GM21367 (cell line): ENCODE measurements at regions not wholly inside any gene's neighbourhood (a gene's known extent, or its start where the extent isn't known, plus 50 kb on each side); places are given as distances from the start of the nearest gene placed in this dataset.
"Not testable (repeated sequence)": the region's sequence is repeated elsewhere in the genome, so short reads cannot be mapped to it uniquely, and the experiment has no call there.

Experiments
- ATAC-seq: cut with Tn5 transposase; IDR thresholded peaks from one replicate; pipeline ENCODE4 v1.9.1; 2021; ENCODE audit not compliant: unreplicated experiment

DNA sequence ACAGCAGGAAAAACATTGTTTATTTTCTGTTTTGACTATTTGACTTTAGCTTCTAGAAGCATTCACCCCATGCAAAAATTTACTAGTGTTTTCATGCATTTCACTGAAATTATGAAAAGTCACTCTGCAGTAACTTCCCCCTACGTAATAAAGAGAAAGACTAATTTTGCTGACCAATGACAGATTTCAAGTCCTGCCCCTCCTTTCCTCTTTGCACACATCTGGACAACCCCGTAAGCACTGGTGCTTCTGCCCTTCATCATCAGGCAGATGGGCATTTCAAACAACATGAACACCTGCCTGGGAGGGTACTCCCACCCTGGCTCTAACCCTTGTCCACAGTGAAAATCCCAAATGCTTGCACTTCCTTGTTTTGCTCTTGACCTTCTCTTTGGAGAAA is 815.0 kb upstream of the ID2 start:
- ATAC-seq, result no peak

DNA sequence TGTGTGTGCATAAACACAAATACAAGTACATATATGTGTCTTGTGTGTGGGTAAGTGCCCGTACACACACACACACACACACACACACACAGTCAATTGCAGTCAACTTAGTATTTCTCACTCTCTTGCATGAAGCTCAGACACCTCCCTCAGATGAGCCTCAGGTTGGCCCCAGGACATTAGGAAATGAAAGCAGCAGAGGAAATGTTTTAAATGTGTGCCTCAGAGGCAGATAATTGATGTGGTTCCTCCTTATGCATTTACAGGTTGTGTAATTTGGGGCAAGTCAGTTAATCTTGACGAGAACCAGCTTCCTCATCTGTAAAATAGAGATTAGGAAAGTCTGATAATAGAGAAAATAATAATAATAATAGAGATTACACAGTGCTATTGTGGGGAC is 814.0 kb upstream of the ID2 start:
- ATAC-seq, result no peak

DNA sequence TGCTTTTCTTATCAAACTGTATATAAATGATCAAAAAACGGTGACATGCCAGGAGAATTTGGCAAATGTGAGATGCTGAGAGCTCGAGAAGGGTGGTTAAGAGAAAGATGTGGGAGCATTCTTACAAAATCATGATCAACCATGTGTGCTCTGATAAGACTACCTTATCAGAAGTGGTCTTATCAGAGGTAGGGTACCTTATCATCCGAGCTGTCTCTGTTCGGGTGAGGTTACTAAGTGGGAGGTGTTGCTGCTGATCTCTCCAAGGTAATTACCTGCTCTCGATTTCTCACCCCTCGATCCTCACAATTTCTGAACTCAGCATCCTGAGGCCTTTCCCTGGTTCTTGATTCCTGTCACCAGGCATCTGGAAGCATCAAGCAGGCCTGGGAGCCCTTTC is 813.0 kb upstream of the ID2 start:
- no peak for ATAC-seq

DNA sequence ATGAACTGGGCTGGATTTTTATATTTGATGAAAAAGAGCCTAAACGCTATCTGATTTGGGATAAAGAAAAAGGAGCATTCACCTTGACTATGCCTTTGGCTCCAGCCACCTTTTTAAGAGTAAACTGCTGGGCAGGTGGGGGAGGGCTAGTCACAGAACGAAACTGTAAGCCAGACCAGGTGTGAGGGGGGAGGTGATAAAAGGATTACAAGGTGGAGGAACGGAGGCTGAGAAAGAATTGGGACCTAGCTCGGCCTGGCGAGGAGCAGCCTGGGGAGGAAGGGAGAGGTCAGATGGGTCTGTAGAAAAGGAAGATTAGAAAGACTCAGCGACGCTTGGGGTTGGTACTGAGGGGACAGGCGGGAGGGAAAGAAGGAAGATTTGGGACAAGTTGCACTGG is 805.4 kb upstream of the ID2 start:
- ATAC-seq, result not testable (repeated sequence)

DNA sequence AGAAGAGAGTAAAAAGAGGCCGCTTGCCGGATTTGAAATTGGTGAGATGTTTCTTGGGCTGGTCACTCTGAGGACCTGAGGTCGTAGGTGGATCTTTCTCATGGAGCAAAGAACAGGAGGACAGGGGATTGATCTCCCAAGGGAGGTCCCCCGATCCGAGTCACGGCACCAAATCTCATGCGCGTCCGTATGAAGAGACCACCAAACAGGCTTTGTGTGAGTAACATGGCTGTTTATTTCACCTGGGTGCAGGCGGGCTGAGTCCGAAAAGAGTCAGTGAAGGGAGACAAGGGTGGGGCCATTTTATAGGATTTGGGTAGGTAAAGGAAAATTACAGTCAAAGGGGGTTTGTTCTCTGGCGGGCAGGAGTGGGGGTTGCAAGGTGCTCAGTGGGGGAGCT is 803.6 kb upstream of the ID2 start:
- not testable (repeated sequence) for ATAC-seq

DNA sequence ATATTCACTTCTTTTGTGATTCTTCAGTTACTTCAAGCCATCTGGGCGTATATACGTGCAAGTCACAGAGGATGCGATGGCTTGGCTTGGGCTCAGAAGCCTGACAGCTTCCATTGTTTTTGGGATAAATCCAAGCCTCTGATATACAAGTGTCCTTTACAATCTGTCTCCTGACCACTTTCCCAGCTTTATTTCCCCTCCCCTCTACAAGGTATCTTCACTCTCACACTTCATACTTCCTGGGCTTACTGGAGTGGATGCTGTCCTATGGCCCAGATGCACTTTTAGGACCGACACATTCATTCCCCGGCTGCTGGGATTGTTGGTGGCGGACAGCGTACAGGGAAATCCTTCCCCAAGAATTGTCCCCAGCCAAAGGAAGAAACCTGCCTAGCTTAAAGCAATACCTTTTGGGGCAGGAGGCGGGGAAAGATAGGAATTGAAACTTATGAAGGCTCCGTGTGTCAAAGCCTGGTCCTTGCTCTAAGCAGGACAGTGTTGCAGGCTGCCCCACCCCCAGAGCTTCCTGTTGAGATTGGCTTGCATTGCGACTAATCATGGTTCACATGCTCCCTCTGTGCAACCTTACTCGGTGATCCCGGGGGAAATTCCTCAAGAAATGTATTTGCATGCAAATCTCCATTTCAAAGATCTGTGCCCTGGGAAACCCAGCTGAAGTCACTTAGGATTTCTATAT is 802.9 kb upstream of the ID2 start:
- no peak for ATAC-seq

DNA sequence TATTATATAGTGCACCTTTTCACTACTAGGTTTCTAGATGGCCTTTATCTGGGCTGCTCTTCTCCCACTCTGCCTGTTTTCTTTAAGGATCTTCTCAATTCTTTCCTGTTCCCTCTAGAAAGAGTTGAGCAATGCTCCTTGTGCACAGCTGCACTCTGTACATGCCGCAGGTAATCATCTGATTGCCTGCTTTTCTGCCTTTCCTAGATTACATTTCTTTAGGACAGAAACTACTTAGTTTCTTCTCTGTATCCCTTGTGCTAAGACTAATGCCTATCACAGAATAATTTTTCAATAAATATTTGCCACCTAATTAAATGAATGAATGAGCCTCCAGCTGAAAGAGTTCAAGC is 802.4 kb upstream of the ID2 start:
- no peak for ATAC-seq

DNA sequence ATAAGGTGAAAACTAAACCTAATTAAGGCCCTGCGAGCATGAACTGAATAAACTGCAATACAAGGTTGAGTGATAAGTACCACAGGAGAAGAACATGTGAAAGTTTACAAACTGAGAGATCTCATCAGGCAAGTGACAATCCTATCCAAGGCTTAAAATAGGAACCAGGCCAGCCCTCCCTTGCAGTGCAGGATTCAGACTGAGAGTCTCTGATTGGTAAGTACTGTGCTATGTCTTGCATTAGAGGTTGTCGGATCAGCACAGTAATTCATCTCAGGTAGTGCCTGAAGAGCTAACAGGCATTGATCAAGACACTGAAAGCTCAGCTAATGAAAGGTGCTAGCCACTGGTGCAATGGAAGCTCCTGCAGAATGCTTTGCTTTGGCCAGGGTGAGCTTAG is 801.7 kb upstream of the ID2 start:
- ATAC-seq, result no peak

DNA sequence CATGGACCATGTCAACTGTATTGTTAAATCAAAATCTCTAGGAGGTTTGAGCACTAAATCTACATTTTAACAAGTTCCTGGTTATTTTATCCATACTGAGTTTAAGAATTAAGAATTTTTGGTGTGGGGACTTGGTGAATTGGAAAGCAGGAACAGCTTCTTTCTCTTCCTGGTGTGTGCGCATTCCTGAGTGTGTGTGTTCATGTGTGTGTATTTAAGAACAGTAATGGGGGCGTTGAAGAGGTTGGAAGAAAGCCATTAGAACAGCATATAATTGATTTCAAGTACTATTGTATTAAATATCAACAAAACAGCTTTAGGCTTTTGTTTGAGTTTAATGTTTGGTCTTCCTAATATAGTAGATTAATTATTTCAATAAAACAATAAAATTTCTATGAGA is 801.3 kb upstream of the ID2 start:
- no peak for ATAC-seq

DNA sequence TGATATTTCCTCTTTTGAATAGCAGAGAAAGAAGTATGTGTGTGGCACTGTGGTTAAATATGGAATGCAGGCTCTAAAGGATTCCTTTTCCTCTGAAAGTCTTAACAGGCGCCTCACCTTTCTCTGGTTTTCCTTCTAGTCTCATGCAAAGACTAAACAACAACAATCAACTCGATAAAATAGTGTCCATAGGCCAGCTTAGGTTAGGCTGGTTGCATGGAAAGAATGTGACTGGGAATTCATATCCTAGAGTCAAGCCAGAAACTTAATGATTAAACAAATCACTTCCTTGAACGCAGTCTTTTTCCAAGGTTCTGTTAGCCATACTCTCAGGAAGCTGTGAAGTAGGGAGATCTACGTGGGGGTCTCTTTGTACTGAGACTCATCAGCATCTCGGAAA is 800.8 kb upstream of the ID2 start:
- ATAC-seq, result no peak

DNA sequence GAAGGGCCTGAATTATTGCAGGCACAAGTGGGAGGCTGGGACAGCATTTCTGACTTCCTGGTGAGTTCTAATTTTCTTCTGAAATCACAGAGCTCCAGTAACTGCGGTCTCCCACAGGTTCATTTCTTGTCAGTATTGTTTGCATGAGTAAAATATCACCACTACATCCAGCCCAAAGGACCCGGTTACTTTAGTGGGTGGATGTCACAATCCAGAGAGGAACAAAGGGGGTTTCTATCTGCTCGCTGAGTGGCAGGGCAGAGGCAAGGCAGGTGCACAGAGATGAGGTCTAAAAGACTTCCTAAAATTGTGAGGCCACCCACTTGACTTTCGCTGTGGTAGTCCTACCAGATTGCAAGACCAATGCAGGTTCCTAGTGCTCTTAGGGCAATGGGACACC is 800.4 kb upstream of the ID2 start:
- ATAC-seq, result no peak

DNA sequence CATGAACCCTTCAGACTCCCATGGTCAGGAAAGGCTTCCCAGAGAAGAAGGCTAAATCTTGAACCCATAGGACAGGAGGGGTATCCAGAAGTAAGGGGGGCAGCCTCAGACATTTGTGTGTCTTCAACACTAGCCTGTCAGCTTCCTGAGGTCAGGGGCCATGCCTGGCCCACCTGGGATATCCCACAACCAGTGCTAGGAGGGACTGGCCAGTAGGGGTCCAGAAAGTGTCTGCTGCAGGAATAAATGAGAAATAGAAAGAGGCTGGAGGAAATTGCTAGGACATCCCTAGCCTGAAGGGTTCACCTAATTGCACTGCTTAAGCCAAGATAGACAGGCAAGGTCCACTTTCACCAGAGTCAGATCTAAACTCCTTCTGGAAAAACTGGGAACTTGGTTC is 799.6 kb upstream of the ID2 start:
- ATAC-seq, result no peak

DNA sequence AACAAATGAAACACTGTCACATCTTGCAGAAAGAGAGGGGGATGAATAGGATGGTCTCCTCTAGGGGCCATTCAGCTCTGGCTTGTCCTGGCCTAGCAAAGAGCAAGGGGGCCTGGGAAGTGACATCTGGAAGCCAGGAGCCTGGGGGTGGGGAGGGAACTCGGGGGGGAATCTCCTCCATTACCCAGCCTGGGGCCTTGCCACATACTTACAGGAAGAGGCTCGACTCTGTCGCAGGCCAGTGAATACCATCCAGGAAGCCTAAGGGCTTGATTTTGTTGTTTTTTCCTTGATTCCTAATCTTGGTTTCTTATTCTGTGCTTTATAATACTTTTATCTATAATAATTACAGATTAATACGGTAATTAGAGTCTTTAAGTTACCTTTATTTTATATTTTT is 797.5 kb upstream of the ID2 start:
- no peak for ATAC-seq

DNA sequence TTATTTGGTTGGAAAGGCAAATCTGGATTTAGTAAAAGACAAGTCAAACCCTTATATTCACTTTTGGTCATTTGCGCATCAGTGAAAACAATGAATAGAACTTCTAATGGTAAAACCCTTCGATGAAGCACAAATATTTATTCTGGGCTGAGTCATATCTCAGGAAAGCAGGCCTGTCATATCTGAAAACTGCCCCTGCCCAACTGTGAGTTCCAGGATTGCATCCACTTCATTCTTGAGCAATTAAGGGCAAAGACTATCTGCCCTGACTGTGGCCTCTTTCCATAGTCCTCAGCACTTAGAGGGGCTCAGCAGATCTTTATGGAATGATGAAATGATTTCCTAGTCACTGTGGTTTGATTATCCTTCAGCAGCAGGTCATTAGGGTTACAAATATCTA is 795.2 kb upstream of the ID2 start:
- ATAC-seq, result no peak

DNA sequence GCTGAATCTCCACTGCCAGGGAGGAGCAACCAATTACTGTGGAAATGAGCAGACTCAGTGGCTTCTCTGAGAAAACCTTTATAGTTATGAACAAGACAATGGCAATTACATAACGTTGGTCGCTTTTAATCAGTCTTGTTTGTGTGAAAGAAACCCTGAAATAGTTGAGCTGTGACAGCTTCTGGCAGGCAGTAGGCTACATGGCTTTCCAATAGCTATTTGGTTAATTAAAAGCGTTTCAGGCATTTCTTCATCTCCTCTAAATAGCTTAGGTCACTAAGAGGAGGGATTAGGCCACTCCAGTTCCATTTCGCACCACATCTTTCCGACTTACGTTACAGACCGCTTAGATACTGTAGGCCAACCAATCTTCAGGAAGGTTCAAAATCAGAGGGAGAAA is 794.4 kb upstream of the ID2 start:
- no peak for ATAC-seq

DNA sequence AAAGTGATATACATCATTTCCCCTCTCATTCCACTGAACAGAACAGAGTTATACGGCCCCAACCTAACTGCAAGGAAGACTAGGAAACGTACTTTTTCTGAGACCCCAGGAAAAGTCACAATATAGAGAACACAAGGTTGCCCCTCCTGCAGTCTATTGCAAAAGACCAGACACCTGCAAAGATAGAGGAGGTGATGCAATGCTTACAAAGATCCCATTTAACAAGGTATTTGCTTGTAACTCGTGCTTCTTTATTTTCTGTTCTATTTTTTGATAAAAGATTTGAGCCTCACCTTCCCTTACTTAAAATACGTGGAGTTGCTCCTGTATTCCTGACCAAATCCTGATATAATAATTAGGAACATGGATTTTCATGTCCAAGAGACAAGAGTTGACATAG is 793.0 kb upstream of the ID2 start:
- ATAC-seq, result no peak

DNA sequence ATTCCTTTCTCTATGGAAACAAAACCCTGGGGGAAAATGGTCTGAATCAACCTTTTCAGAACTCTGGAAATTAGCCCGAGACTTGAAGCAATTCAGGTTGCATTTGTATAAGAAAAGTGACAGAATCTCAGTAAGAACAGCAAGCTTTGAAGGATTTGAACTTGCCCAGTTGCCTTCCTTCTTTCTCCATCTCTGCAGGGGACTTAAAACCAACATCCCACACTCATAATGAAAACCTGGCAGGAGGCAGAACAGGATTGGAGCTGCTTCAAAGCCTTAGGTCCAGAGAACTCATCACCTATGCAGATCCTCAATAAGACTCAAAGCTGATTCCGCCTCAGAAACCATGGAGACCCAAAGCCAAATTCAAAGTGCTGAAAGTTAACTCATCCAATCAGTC is 790.5 kb upstream of the ID2 start:
- ATAC-seq, result no peak

DNA sequence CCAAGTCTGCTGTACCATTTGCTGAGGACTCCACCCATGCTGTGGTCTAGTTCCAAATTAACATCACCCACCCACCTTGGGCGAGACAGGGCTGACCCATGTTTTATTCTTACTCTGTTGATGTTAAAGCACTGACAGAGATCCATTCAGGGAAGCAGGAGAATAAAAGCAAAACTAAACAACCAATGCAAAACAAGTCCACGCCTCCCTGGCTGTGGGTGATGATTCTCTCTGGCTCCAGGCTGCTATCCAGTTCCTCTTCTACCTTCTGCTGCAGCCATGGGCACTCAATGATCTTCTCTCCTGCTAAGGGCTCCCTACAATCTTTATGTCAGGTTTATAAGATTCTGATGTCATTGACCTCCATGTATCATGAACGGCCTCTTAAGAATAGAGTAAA is 786.6 kb upstream of the ID2 start:
- no peak for ATAC-seq

DNA sequence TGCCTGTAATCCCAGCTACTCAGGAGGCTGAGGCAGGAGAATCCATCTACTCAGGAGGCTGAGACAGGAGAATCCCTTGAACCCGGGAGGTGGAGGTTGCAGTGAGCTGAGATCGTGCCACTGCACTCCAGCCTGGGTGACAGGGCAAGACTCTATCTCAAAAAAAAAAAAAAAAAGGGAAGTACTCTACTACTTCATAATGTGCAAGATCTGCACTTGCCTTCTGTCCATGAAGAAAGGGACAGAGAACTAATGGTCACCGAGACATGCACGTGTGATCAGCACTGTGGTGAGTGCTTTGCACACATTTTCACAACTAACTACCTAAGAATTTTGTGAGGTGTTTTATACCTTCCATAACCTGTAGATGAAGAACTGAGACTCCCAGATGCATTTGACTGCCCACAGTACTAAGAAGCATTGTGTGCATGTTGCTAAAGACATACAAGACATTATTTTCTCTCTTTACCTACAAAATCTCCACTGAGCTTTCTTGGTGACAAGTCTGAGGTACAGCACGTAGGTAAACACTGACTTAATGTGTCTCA is 784.8 kb upstream of the ID2 start:
- no peak for ATAC-seq

DNA sequence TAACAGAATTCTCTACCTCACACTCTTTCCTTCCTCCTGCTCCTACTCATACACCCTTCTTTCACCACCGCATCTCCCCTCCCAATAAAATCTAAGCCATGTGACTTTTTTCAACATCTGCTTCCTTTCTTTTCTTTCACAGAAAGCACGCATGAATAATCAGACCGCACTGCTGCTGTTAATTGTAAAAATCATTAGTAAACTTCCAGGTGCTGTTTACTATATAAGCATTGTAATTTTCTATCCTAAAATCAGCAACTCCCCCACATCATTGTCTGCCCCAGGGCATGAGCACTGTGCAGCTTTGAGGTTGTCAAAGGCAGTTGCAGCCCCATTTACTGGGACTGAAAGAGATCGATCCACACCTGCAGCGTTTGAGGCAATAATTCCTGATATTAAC is 782.6 kb upstream of the ID2 start:
- ATAC-seq, result no peak

DNA sequence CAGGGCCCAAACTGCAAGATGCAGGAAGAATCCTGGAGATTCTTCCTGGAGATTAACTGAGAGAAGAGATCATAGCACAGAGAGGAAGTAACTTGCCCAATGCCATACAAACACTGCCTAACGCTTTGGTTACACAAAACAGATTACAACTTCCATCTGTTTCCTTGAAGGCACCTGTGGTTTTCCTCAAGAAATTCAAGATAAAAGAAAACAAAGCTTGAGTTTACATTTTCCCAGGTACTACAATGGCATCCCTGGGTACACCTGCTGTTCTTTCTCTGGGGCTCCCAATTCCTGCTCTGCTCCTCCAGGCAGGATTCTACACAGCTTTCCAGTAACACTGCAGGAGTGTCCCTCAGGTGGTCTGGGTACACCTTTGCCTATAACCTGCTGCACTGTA is 781.9 kb upstream of the ID2 start:
- no peak for ATAC-seq

DNA sequence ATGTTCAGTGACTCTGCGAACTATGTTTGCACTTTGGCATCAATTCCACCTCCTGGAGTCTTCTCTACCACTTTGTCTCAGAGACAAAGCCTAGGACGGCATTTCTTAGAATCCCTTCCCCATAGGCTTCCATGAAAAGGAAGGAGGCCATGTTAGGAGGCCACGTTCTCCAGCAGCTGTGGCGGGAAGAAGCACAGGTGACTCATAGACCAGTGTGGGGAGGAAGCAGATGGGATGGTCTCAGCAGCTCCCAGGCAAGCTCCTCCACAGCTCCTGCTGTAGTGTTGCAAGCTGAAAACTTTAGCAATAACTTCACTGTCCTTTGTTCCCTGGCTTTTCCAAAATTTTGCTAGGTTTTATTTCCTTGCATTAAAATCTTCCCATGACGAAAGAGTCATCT is 781.3 kb upstream of the ID2 start:
- ATAC-seq, result no peak

DNA sequence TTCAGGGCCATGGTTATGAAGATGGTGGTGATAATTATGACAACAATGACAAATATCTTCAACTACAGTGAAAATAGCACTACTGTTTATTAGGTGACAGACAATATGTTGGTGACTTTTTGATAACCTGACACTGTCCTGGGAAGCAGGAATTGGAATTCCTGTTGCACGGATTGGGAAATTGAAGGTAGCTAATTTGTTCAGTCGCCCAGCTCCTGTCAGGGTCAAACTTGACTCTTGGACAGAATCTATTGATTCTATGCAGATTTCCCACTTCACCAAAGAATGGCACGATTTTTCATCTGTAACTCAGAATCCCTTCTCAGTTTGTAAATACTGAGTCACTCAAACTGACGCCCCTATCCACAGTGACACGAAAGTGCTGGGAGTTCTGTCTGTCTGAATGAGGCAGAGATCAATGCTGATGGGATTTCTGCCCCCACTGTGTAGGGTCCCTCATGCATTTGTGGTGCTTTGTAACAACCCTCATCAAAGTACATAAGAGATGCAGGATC is 779.5 kb upstream of the ID2 start:
- ATAC-seq, result no peak
